ENCODE measurements at regions not wholly inside any gene's neighbourhood (a gene's known extent, or its start where the extent isn't known, plus 50 kb on each side); places are given as distances from the start of the nearest gene placed in this dataset.

GRCh38 chr10:106506526-106507283, 657.8 kb downstream of the SORCS1 start:
- Histone ChIP-seq H3K27ac (ENCODE audit: low read depth, low read length) (no peak overlapping the region), H3K9me3 (ENCODE audit: control insufficient read depth in 2 of 3, low read length in 3 of 3) (no peaks in the 10 kb centered on the region), H3K27me3 (ENCODE audit: control insufficient read depth in 2 of 2, insufficient read depth in 2 of 2, low read length in 2 of 2) (no peaks in the 10 kb centered on the region), H3K4me3 (ENCODE audit: low read length) (no peak overlapping the region), H3K36me3 (ENCODE audit: control insufficient read depth in 2 of 3, insufficient read depth in 3 of 3, low read length in 3 of 3) (no peaks in the 10 kb centered on the region), H3K4me1 (ENCODE audit: control insufficient read depth in 2 of 2, insufficient read depth in 2 of 2, low read length in 2 of 2) (no peaks in the 10 kb centered on the region)
- POLR2A ChIA-PET, result no interaction called here
- H3K27me3 Mint-ChIP-seq, result no peaks in the 10 kb centered on the region
- no peak overlapping the region for H3K4me3 Mint-ChIP-seq
- ATAC-seq, result no peak
- no peak overlapping the region for H3K27ac Mint-ChIP-seq
- intact Hi-C loops (cut with micrococcal nuclease), result no loop called here
- H3K36me3 Mint-ChIP-seq, result no peaks in the 10 kb centered on the region
- H3K4me1 Mint-ChIP-seq, result no peaks in the 10 kb centered on the region
- CTCF ChIA-PET, result no interaction called here
- H3K9me3 Mint-ChIP-seq, result peaks cover 0 to 12% (median 3%) of the 10 kb centered on the region in 11 donors
- no peak for DNase-seq

- no peaks in the 10 kb centered on the region for H3K27me3 Mint-ChIP-seq
- CTCF ChIA-PET, result no interaction called here
- no peaks in the 10 kb centered on the region for H3K36me3 ChIP-seq (ENCODE audit: control insufficient read depth in 2 of 3, insufficient read depth in 3 of 3, low read length in 3 of 3)
- H3K36me3 Mint-ChIP-seq, result no peaks in the 10 kb centered on the region
- no peak overlapping the region for H3K4me3 Mint-ChIP-seq
- H3K9me3 Mint-ChIP-seq, result peaks cover 0 to 15% (median 4%) of the 10 kb centered on the region in 11 donors
- no peaks in the 10 kb centered on the region for H3K9me3 ChIP-seq (ENCODE audit: control insufficient read depth in 2 of 3, low read length in 3 of 3)
- no peaks in the 10 kb centered on the region for H3K27me3 ChIP-seq (ENCODE audit: control insufficient read depth in 2 of 2, insufficient read depth in 2 of 2, low read length in 2 of 2)
- intact Hi-C loops (cut with micrococcal nuclease), result no loop called here
- POLR2A ChIA-PET, result no interaction called here
- H3K4me3 ChIP-seq (ENCODE audit: low read length), result no peak overlapping the region
- H3K27ac Mint-ChIP-seq, result no peak overlapping the region
- H3K4me1 ChIP-seq (ENCODE audit: control insufficient read depth in 2 of 2, insufficient read depth in 2 of 2, low read length in 2 of 2), result no peaks in the 10 kb centered on the region
- no peak overlapping the region for H3K27ac ChIP-seq (ENCODE audit: low read depth, low read length)
- ATAC-seq (no peak), DNase-seq (no peak)
- H3K4me1 Mint-ChIP-seq, result no peaks in the 10 kb centered on the region
These were observed 660.0 kb downstream of the SORCS1 start for GRCh38 chr10:106504536-106504935.

- no peak for ATAC-seq
These were observed 661.9 kb downstream of the SORCS1 start for GRCh38 chr10:106502641-106503040.

GRCh38 chr10:106500925-106501525, 663.5 kb downstream of the SORCS1 start:
- H3K4me3 Mint-ChIP-seq, result no peak overlapping the region
- ATAC-seq, result no peak
- no peaks in the 10 kb centered on the region for H3K36me3 Mint-ChIP-seq
- Histone ChIP-seq H3K27me3 (ENCODE audit: control insufficient read depth in 2 of 2, insufficient read depth in 2 of 2, low read length in 2 of 2) (no peaks in the 10 kb centered on the region), H3K4me3 (ENCODE audit: low read length) (no peak overlapping the region), H3K9me3 (ENCODE audit: control insufficient read depth in 2 of 3, low read length in 3 of 3) (no peaks in the 10 kb centered on the region), H3K27ac (ENCODE audit: low read depth, low read length) (no peak overlapping the region), H3K4me1 (ENCODE audit: control insufficient read depth in 2 of 2, insufficient read depth in 2 of 2, low read length in 2 of 2) (no peaks in the 10 kb centered on the region), H3K36me3 (ENCODE audit: control insufficient read depth in 2 of 3, insufficient read depth in 3 of 3, low read length in 3 of 3) (no peaks in the 10 kb centered on the region)
- intact Hi-C loops (cut with micrococcal nuclease), result no loop called here
- no peak overlapping the region for H3K27ac Mint-ChIP-seq
- no peak for DNase-seq
- POLR2A ChIA-PET, result no interaction called here
- no peaks in the 10 kb centered on the region for H3K4me1 Mint-ChIP-seq
- CTCF ChIA-PET, result no interaction called here
- H3K27me3 Mint-ChIP-seq, result no peaks in the 10 kb centered on the region
- peaks cover 0 to 12% (median 5%) of the 10 kb centered on the region in 11 donors for H3K9me3 Mint-ChIP-seq

More at GRCh38 chr10:106502641-106503040, 661.9 kb downstream of the SORCS1 start:
- H3K36me3 Mint-ChIP-seq, result no peaks in the 10 kb centered on the region
- intact Hi-C loops (cut with micrococcal nuclease), result no loop called here
- H3K4me3 Mint-ChIP-seq, result no peak overlapping the region
- no peak overlapping the region for H3K4me3 ChIP-seq (ENCODE audit: low read length)
- no peak overlapping the region for H3K27ac ChIP-seq (ENCODE audit: low read depth, low read length)
- no peak overlapping the region for H3K27ac Mint-ChIP-seq
- H3K4me1 Mint-ChIP-seq, result no peaks in the 10 kb centered on the region
- no peaks in the 10 kb centered on the region for H3K27me3 Mint-ChIP-seq
- H3K9me3 ChIP-seq (ENCODE audit: control insufficient read depth in 2 of 3, low read length in 3 of 3), result no peaks in the 10 kb centered on the region
- no peaks in the 10 kb centered on the region for H3K27me3 ChIP-seq (ENCODE audit: control insufficient read depth in 2 of 2, insufficient read depth in 2 of 2, low read length in 2 of 2)
- DNase-seq, result no peak
- peaks cover 0 to 17% (median 6%) of the 10 kb centered on the region in 11 donors for H3K9me3 Mint-ChIP-seq
- POLR2A ChIA-PET, result no interaction called here
- CTCF ChIA-PET, result no interaction called here
- no peaks in the 10 kb centered on the region for H3K36me3 ChIP-seq (ENCODE audit: control insufficient read depth in 2 of 3, insufficient read depth in 3 of 3, low read length in 3 of 3)
- H3K4me1 ChIP-seq (ENCODE audit: control insufficient read depth in 2 of 2, insufficient read depth in 2 of 2, low read length in 2 of 2), result no peaks in the 10 kb centered on the region

GRCh38 chr10:106500041-106500924, 664.2 kb downstream of the SORCS1 start:
- Histone ChIP-seq H3K4me1 (ENCODE audit: control insufficient read depth in 2 of 2, insufficient read depth in 2 of 2, low read length in 2 of 2) (no peaks in the 10 kb centered on the region), H3K9me3 (ENCODE audit: control insufficient read depth in 2 of 3, low read length in 3 of 3) (no peaks in the 10 kb centered on the region), H3K27me3 (ENCODE audit: control insufficient read depth in 2 of 2, insufficient read depth in 2 of 2, low read length in 2 of 2) (no peaks in the 10 kb centered on the region), H3K27ac (ENCODE audit: low read depth, low read length) (no peak overlapping the region), H3K4me3 (ENCODE audit: low read length) (no peak overlapping the region), H3K36me3 (ENCODE audit: control insufficient read depth in 2 of 3, insufficient read depth in 3 of 3, low read length in 3 of 3) (no peaks in the 10 kb centered on the region)
- H3K4me3 Mint-ChIP-seq, result no peak overlapping the region
- intact Hi-C loops (cut with micrococcal nuclease), result no loop called here
- H3K27ac Mint-ChIP-seq, result no peak overlapping the region
- POLR2A ChIA-PET, result no interaction called here
- DNase-seq, result no peak
- H3K9me3 Mint-ChIP-seq, result peaks cover 0 to 12% (median 5%) of the 10 kb centered on the region in 11 donors
- H3K4me1 Mint-ChIP-seq, result no peaks in the 10 kb centered on the region
- no peaks in the 10 kb centered on the region for H3K27me3 Mint-ChIP-seq
- no peak for ATAC-seq
- CTCF ChIA-PET, result no interaction called here
- no peaks in the 10 kb centered on the region for H3K36me3 Mint-ChIP-seq

GRCh38 chr10:106499448-106499847, 665.1 kb downstream of the SORCS1 start:
- ATAC-seq (no peak), DNase-seq (no peak)
- Histone ChIP-seq H3K27ac (ENCODE audit: low read depth, low read length) (no peak overlapping the region), H3K36me3 (ENCODE audit: control insufficient read depth in 2 of 3, insufficient read depth in 3 of 3, low read length in 3 of 3) (no peaks in the 10 kb centered on the region), H3K27me3 (ENCODE audit: control insufficient read depth in 2 of 2, insufficient read depth in 2 of 2, low read length in 2 of 2) (no peaks in the 10 kb centered on the region), H3K4me3 (ENCODE audit: low read length) (no peak overlapping the region), H3K4me1 (ENCODE audit: control insufficient read depth in 2 of 2, insufficient read depth in 2 of 2, low read length in 2 of 2) (no peaks in the 10 kb centered on the region), H3K9me3 (ENCODE audit: control insufficient read depth in 2 of 3, low read length in 3 of 3) (no peaks in the 10 kb centered on the region)
- intact Hi-C loops (cut with micrococcal nuclease), result no loop called here
- ChIA-PET CTCF (no interaction called here), POLR2A (no interaction called here)
- Mint-ChIP-seq H3K9me3 (peaks cover 0 to 12% (median 5%) of the 10 kb centered on the region in 11 donors), H3K4me1 (no peaks in the 10 kb centered on the region), H3K27ac (no peak overlapping the region), H3K27me3 (no peaks in the 10 kb centered on the region), H3K36me3 (no peaks in the 10 kb centered on the region), H3K4me3 (no peak overlapping the region)

Measured in naive thymus-derived CD4-positive, alpha-beta T cell (primary cell).